SK-N-SH (cell line): ENCODE measurements at regions not wholly inside any gene's neighbourhood (a gene's known extent, or its start where the extent isn't known, plus 50 kb on each side); places are given as distances from the start of the nearest gene placed in this dataset.

ENCODE experiments used
- CTCF ChIA-PET: fragments of 300-600, 350-600 bp; formaldehyde crosslinking; extraction: SDS; loops from one replicate; lab custom pipeline; 2021; lab: Yijun Ruan, JAX
- POLR2A ChIA-PET: fragments of 350-600 bp; sonication (Branson Sonifier 250); formaldehyde crosslinking; extraction: SDS; loops from one replicate; lab custom pipeline; 2020; ENCODE audit warnings: antibody characterized with exemption, inconsistent platforms; lab: Yijun Ruan, JAX
- DNase-seq: peaks from one replicate; pipeline ENCODE4 v3.0.0; 2012
- H2AFZ ChIP-seq: fragments of 200-600 bp; sonication (generic); 2 replicates; pipeline ENCODE4 v1.8.1; 2016; ENCODE audit warnings: antibody characterized with exemption, mild to moderate bottlenecking, low read depth
- H3F3A ChIP-seq: fragments of 200-600 bp; sonication (generic); replicated peaks from 2 replicates; pipeline ENCODE3; 2016; ENCODE audit warnings: antibody characterized with exemption, mild to moderate bottlenecking; ENCODE audit not compliant: insufficient read depth
- H3K27ac ChIP-seq, 2 experiments: fragments of 200-500 bp in 1 of 2; fragments of 200-600 bp in 1 of 2; sonication (Bioruptor generic) in 1 of 2; sonication (generic), shearing (Covaris generic) in 1 of 2; 2 replicates each; pipeline versions ENCODE4 v1.5.1 to v1.6.1; 2014 to 2016; ENCODE audit warnings: low read depth in 2 of 2, inconsistent platforms in 1 of 2, low read length in 1 of 2, mild to moderate bottlenecking in 1 of 2, mixed read lengths in 1 of 2
- H3K27me3 ChIP-seq: fragments of 200-600 bp; sonication (generic), shearing (Covaris generic); 2 replicates; pipeline ENCODE4 v1.6.1; 2016; ENCODE audit warnings: mixed run types; ENCODE audit not compliant: insufficient read depth
- H3K36me3 ChIP-seq, 2 experiments: fragments of 200-500 bp in 1 of 2; fragments of 200-600 bp in 1 of 2; sonication (Bioruptor generic) in 1 of 2; sonication (generic) in 1 of 2; replicated peaks in 1 of 2; 2 replicates each; pipeline versions ENCODE3 to v1.5.1; 2014 to 2016; ENCODE audit warnings: low read length in 1 of 2, mild to moderate bottlenecking in 1 of 2; ENCODE audit not compliant: insufficient read depth in 2 of 2, control insufficient read depth in 1 of 2
- H3K4me1 ChIP-seq, 2 experiments: fragments of 200-500 bp in 1 of 2; fragments of 200-600 bp in 1 of 2; sonication (Bioruptor generic) in 1 of 2; sonication (generic), shearing (Covaris generic) in 1 of 2; 2 replicates each; pipeline versions ENCODE4 v1.5.1 to v1.6.1; 2014 to 2016; ENCODE audit warnings: low read depth in 1 of 2, low read length in 1 of 2, mixed run types in 1 of 2; ENCODE audit not compliant: insufficient read depth in 2 of 2, control insufficient read depth in 1 of 2
- H3K4me2 ChIP-seq: fragments of 200-600 bp; sonication (generic), shearing (Covaris generic); 2 replicates; pipeline ENCODE4 v1.6.1; 2017; ENCODE audit warnings: mixed run types
- H3K4me3 ChIP-seq, 2 experiments: fragments of 200-500 bp in 1 of 2; fragments of 200-600 bp in 1 of 2; sonication (Bioruptor generic) in 1 of 2; sonication (generic), shearing (Covaris generic) in 1 of 2; 2 replicates each; pipeline versions ENCODE4 v1.5.1 to v1.8.1; 2014 to 2016; ENCODE audit warnings: low read depth in 2 of 2, inconsistent platforms in 1 of 2, low read length in 1 of 2, mild to moderate bottlenecking in 1 of 2, mixed read lengths in 1 of 2, moderate library complexity in 1 of 2
- H3K79me2 ChIP-seq: fragments of 200-600 bp; sonication (generic); 2 replicates; pipeline ENCODE4 v1.8.1; 2017; ENCODE audit warnings: mild to moderate bottlenecking; ENCODE audit not compliant: insufficient read depth
- H3K9ac ChIP-seq: fragments of 200-600 bp; sonication (generic); 2 replicates; pipeline ENCODE4 v1.6.1; 2017; ENCODE audit warnings: mixed run types
- H3K9me2 ChIP-seq: fragments of 200-600 bp; sonication (generic); 2 replicates; pipeline ENCODE4 v1.6.1; 2017; ENCODE audit warnings: mixed run types
- H3K9me3 ChIP-seq: fragments of 200-600 bp; sonication (generic); 2 replicates; pipeline ENCODE4 v1.6.1; 2017; ENCODE audit warnings: mixed run types, mild to moderate bottlenecking, moderate library complexity
- H4K20me1 ChIP-seq: fragments of 200-600 bp; sonication (generic); 2 replicates; pipeline ENCODE4 v1.6.1; 2017; ENCODE audit warnings: mild to moderate bottlenecking, mixed run types; ENCODE audit not compliant: insufficient read depth
- CTCF ChIP-seq: fragments of 200-600 bp; sonication (generic); IDR thresholded peaks from 2 replicates; pipeline ENCODE4 v1.6.1; 2017; ENCODE audit warnings: antibody characterized with exemption, mild to moderate bottlenecking, moderate library complexity
- EP300 ChIP-seq, 2 experiments: IDR thresholded peaks; 2 replicates each; pipeline versions ENCODE4 v1.4.0 to v1.6.1; 2012; ENCODE audit warnings: borderline replicate concordance in 1 of 2, low read depth in 1 of 2, low read length in 1 of 2
- EZH2phosphoT487 ChIP-seq: fragments of 200-600 bp; sonication (generic); IDR thresholded peaks from 2 replicates; pipeline ENCODE4 v1.6.1; 2017; ENCODE audit warnings: low read depth, mixed run types, mild to moderate bottlenecking, antibody characterized with exemption, moderate library complexity, borderline replicate concordance
- GABPA ChIP-seq: IDR thresholded peaks from 2 replicates; pipeline ENCODE4 v1.4.0; 2012; ENCODE audit warnings: low read depth, mild to moderate bottlenecking
- IRF3 ChIP-seq: fragments of 150-350 bp; IDR thresholded peaks from 2 replicates; pipeline ENCODE4 v1.6.1; 2016; ENCODE audit warnings: mild to moderate bottlenecking, low read depth, low read length
- JUND ChIP-seq: IDR thresholded peaks from 2 replicates; pipeline ENCODE4 v1.4.0; 2012
- MEF2A ChIP-seq: IDR thresholded peaks from 2 replicates; pipeline ENCODE4 v1.4.0; 2012; ENCODE audit warnings: low read depth, borderline replicate concordance
- POLR2AphosphoS5 ChIP-seq: IDR thresholded peaks from 2 replicates; pipeline ENCODE4 v1.6.1; 2012; ENCODE audit warnings: low read depth, low read length
- RCOR1 ChIP-seq: fragments of 150-350 bp; IDR thresholded peaks from 2 replicates; pipeline ENCODE4 v1.6.1; 2017; ENCODE audit warnings: antibody characterized with exemption, low read length
- REST ChIP-seq: IDR thresholded peaks from 2 replicates; pipeline ENCODE4 v1.6.1; 2012; ENCODE audit warnings: mild to moderate bottlenecking, low read depth, low read length, moderate library complexity
- TAF1 ChIP-seq: IDR thresholded peaks from 2 replicates; pipeline ENCODE4 v1.6.1; 2012; ENCODE audit warnings: low read depth, mild to moderate bottlenecking, low read length, moderate library complexity, borderline replicate concordance
- ZBTB33 ChIP-seq: IDR thresholded peaks from 2 replicates; pipeline ENCODE4 v1.4.0; 2012; ENCODE audit warnings: low read depth, borderline replicate concordance
- WGBS: methylation state at CpG from one replicate; pipeline ENCODE4 v1.1.6; 2017; ENCODE audit warnings: low lambda C conversion rate; 5-methylcytosine and 5-hydroxymethylcytosine counted together

- WGBS = 2% methylated on average over 2 of the region's 2 CpGs
- TF ChIP-seq EP300 (IDR thresholded peaks at IDR 0.05; ENCODE audit: borderline replicate concordance in 1 of 2, low read depth in 1 of 2, low read length in 1 of 2) (no peak), EZH2phosphoT487 (no peak), MEF2A (no peak), CTCF (no peak), RCOR1 (no peak), POLR2AphosphoS5 (no peak), IRF3 (no peak), TAF1 (no peak), JUND (no peak), ZBTB33 (no peak)
- no peak for DNase-seq
- H3K27me3 ChIP-seq = no peaks in the 10 kb centered on the region
- no peaks in the 10 kb centered on the region for H3K9me3 ChIP-seq
- no peak overlapping the region for H3K9ac ChIP-seq
- no peaks in the 10 kb centered on the region for H3K9me2 ChIP-seq
- H3K4me1 ChIP-seq = no peaks in the 10 kb centered on the region
- no peaks in the 10 kb centered on the region for H3K79me2 ChIP-seq
- H4K20me1 ChIP-seq = no peaks in the 10 kb centered on the region
- CTCF ChIA-PET = no interaction called here
- POLR2A ChIA-PET = no interaction called here
- no peak overlapping the region for H2AFZ ChIP-seq
- H3F3A ChIP-seq = no peaks in the 10 kb centered on the region
- no peak overlapping the region for H3K27ac ChIP-seq
- H3K36me3 ChIP-seq = no peaks in the 10 kb centered on the region
- no peak overlapping the region for H3K4me3 ChIP-seq
- no peak overlapping the region for H3K4me2 ChIP-seq
These were observed 86.6 kb upstream of the CAND1 start for GRCh38 chr12:67182551-67182950.

- no peaks in the 10 kb centered on the region for H3K4me1 ChIP-seq
- no peaks in the 10 kb centered on the region for H3K9me3 ChIP-seq
- no peaks in the 10 kb centered on the region for H3K36me3 ChIP-seq
- H3F3A ChIP-seq = no peaks in the 10 kb centered on the region
- no peak overlapping the region for H3K4me2 ChIP-seq
- no peak overlapping the region for H3K4me3 ChIP-seq
- H2AFZ ChIP-seq = no peak overlapping the region
- no peaks in the 10 kb centered on the region for H3K27me3 ChIP-seq
- ChIA-PET CTCF (no interaction called here), POLR2A (no interaction called here)
- no peak overlapping the region for H3K27ac ChIP-seq
- no peaks in the 10 kb centered on the region for H3K79me2 ChIP-seq
- H3K9me2 ChIP-seq = no peaks in the 10 kb centered on the region
- no peak for DNase-seq
- peak; percentile 96 for TF ChIP-seq REST
- no peak for TF ChIP-seq EZH2phosphoT487
- no peak for TF ChIP-seq GABPA
- H4K20me1 ChIP-seq = no peaks in the 10 kb centered on the region
- H3K9ac ChIP-seq = no peak overlapping the region
These were observed 75.5 kb upstream of the CAND1 start for GRCh38 chr12:67193704-67194103.
